ENCODE measurements at regions not wholly inside any gene's neighbourhood (a gene's known extent, or its start where the extent isn't known, plus 50 kb on each side); places are given as distances from the start of the nearest gene placed in this dataset.

GRCh38 chr3:112759681-112760080, 87.0 kb downstream of the CD200R1L start:
- H3K4me3 ChIP-seq (ENCODE audit: insufficient read depth, low read depth, low read length): no peak overlapping the region
- H3K4me1 ChIP-seq (ENCODE audit: insufficient read depth, low read length): peaks cover 5% of the 10 kb centered on the region
- H3K27me3 Mint-ChIP-seq (ENCODE audit: low read depth, unreplicated experiment): no peaks in the 10 kb centered on the region
- TF ChIP-seq EZH2 (IDR thresholded peaks at IDR 0.05; ENCODE audit: insufficient read depth, low read length) (no peak), CTCF (IDR thresholded peaks at IDR 0.05; ENCODE audit: insufficient read depth, low read depth, low read length) (no peak)
- no peaks in the 10 kb centered on the region for H3K27me3 ChIP-seq (ENCODE audit: insufficient read depth, low read length)
- no peak overlapping the region for H3K4me3 Mint-ChIP-seq (ENCODE audit: unreplicated experiment)
- no peak overlapping the region for H3K9ac ChIP-seq (ENCODE audit: low read length)
- FAIRE-seq: no peak
- no peak overlapping the region for H3K4me2 ChIP-seq (ENCODE audit: low read length)
- H4K20me1 ChIP-seq (ENCODE audit: insufficient read depth, low read length): no peaks in the 10 kb centered on the region
- H2AFZ ChIP-seq (ENCODE audit: low read depth, low read length): no peak overlapping the region
- H3K9me3 ChIP-seq (ENCODE audit: insufficient read depth, low read depth, low read length): no peaks in the 10 kb centered on the region
- no peaks in the 10 kb centered on the region for H3K36me3 Mint-ChIP-seq (ENCODE audit: low read depth, unreplicated experiment)
- H3K79me2 ChIP-seq (ENCODE audit: insufficient read depth, low read length): no peaks in the 10 kb centered on the region
- no peak overlapping the region for H3K27ac Mint-ChIP-seq (ENCODE audit: unreplicated experiment)
- H3K36me3 ChIP-seq (ENCODE audit: insufficient read depth, low read length): no peaks in the 10 kb centered on the region
- DNase-seq (ENCODE audit: low read depth): no peak
- no peak overlapping the region for H3K27ac ChIP-seq (ENCODE audit: low read depth, low read length)
- peaks cover 7% of the 10 kb centered on the region for H3K4me1 Mint-ChIP-seq (ENCODE audit: low read depth, unreplicated experiment)
- no peaks in the 10 kb centered on the region for H3K9me3 Mint-ChIP-seq (ENCODE audit: unreplicated experiment)

GRCh38 chr3:112759210-112759609, 87.5 kb downstream of the CD200R1L start:
- H3K27ac Mint-ChIP-seq (ENCODE audit: unreplicated experiment): no peak overlapping the region
- H3K4me2 ChIP-seq (ENCODE audit: low read length): no peak overlapping the region
- no peak overlapping the region for H2AFZ ChIP-seq (ENCODE audit: low read depth, low read length)
- H3K36me3 Mint-ChIP-seq (ENCODE audit: low read depth, unreplicated experiment): no peaks in the 10 kb centered on the region
- H3K27me3 ChIP-seq (ENCODE audit: insufficient read depth, low read length): no peaks in the 10 kb centered on the region
- H3K9me3 ChIP-seq (ENCODE audit: insufficient read depth, low read depth, low read length): no peaks in the 10 kb centered on the region
- TF ChIP-seq CTCF (IDR thresholded peaks at IDR 0.05; ENCODE audit: insufficient read depth, low read depth, low read length) (no peak), EZH2 (IDR thresholded peaks at IDR 0.05; ENCODE audit: insufficient read depth, low read length) (no peak)
- no peak overlapping the region for H3K9ac ChIP-seq (ENCODE audit: low read length)
- no peak for FAIRE-seq
- H3K79me2 ChIP-seq (ENCODE audit: insufficient read depth, low read length): no peaks in the 10 kb centered on the region
- H3K4me3 Mint-ChIP-seq (ENCODE audit: unreplicated experiment): no peak overlapping the region
- no peaks in the 10 kb centered on the region for H3K9me3 Mint-ChIP-seq (ENCODE audit: unreplicated experiment)
- no peak overlapping the region for H3K27ac ChIP-seq (ENCODE audit: low read depth, low read length)
- H4K20me1 ChIP-seq (ENCODE audit: insufficient read depth, low read length): no peaks in the 10 kb centered on the region
- peaks cover 7% of the 10 kb centered on the region for H3K4me1 Mint-ChIP-seq (ENCODE audit: low read depth, unreplicated experiment)
- no peak overlapping the region for H3K4me3 ChIP-seq (ENCODE audit: insufficient read depth, low read depth, low read length)
- no peaks in the 10 kb centered on the region for H3K36me3 ChIP-seq (ENCODE audit: insufficient read depth, low read length)
- no peak for DNase-seq (ENCODE audit: low read depth)
- H3K4me1 ChIP-seq (ENCODE audit: insufficient read depth, low read length): peaks cover 5% of the 10 kb centered on the region
- no peaks in the 10 kb centered on the region for H3K27me3 Mint-ChIP-seq (ENCODE audit: low read depth, unreplicated experiment)

GRCh38 chr3:112757197-112757596, 89.5 kb downstream of the CD200R1L start:
- FAIRE-seq (no peak), DNase-seq (ENCODE audit: low read depth) (no peak)
- Histone ChIP-seq H3K4me3 (ENCODE audit: insufficient read depth, low read depth, low read length) (no peak overlapping the region), H3K4me1 (ENCODE audit: insufficient read depth, low read length) (peaks cover 5% of the 10 kb centered on the region), H3K9me3 (ENCODE audit: insufficient read depth, low read depth, low read length) (no peaks in the 10 kb centered on the region), H3K9ac (ENCODE audit: low read length) (no peak overlapping the region), H3K27me3 (ENCODE audit: insufficient read depth, low read length) (no peaks in the 10 kb centered on the region), H3K4me2 (ENCODE audit: low read length) (no peak overlapping the region), H3K27ac (ENCODE audit: low read depth, low read length) (no peak overlapping the region), H3K79me2 (ENCODE audit: insufficient read depth, low read length) (no peaks in the 10 kb centered on the region), H3K36me3 (ENCODE audit: insufficient read depth, low read length) (no peaks in the 10 kb centered on the region), H2AFZ (ENCODE audit: low read depth, low read length) (no peak overlapping the region), H4K20me1 (ENCODE audit: insufficient read depth, low read length) (no peaks in the 10 kb centered on the region)
- Mint-ChIP-seq H3K27ac (ENCODE audit: unreplicated experiment) (no peak overlapping the region), H3K36me3 (ENCODE audit: low read depth, unreplicated experiment) (no peaks in the 10 kb centered on the region), H3K4me3 (ENCODE audit: unreplicated experiment) (no peak overlapping the region), H3K9me3 (ENCODE audit: unreplicated experiment) (no peaks in the 10 kb centered on the region), H3K4me1 (ENCODE audit: low read depth, unreplicated experiment) (peaks cover 7% of the 10 kb centered on the region), H3K27me3 (ENCODE audit: low read depth, unreplicated experiment) (no peaks in the 10 kb centered on the region)
- TF ChIP-seq EZH2 (IDR thresholded peaks at IDR 0.05; ENCODE audit: insufficient read depth, low read length): no peak
